Mesendoderm (in vitro differentiated cells): ENCODE measurements at regions not wholly inside any gene's neighbourhood (a gene's known extent, or its start where the extent isn't known, plus 50 kb on each side); places are given as distances from the start of the nearest gene placed in this dataset.

Experiments
- DNase-seq: peaks from one replicate; pipeline ENCODE4 v3.0.0; 2013
- H2AK5ac ChIP-seq: 2 replicates; pipeline ENCODE4 v1.6.1; 2013; ENCODE audit warnings: low read length, inconsistent platforms
- H2BK120ac ChIP-seq: 2 replicates; pipeline ENCODE4 v1.6.1; 2013; ENCODE audit warnings: low read depth, mild to moderate bottlenecking, low read length, moderate library complexity, mixed read lengths
- H2BK15ac ChIP-seq: replicated peaks from 2 replicates; pipeline ENCODE4 v1.6.1; 2013; ENCODE audit warnings: low read depth, mild to moderate bottlenecking, moderate library complexity
- H2BK5ac ChIP-seq: 2 replicates; pipeline ENCODE4 v1.6.1; 2013; ENCODE audit warnings: low read length, inconsistent platforms
- H3K18ac ChIP-seq: 2 replicates; pipeline ENCODE4 v1.6.1; 2013; ENCODE audit warnings: mild to moderate bottlenecking, low read length, mixed read lengths
- H3K23ac ChIP-seq: one replicate; pipeline ENCODE4 v1.6.1; 2013; ENCODE audit warnings: low read length
- H3K27ac ChIP-seq: 2 replicates; pipeline ENCODE4 v1.5.1; 2013; ENCODE audit warnings: low read depth, mild to moderate bottlenecking, inconsistent platforms, low read length, moderate library complexity
- H3K27me3 ChIP-seq: 2 replicates; pipeline ENCODE4 v1.6.1; 2013; ENCODE audit warnings: low read length, control low read depth, mild to moderate bottlenecking, inconsistent platforms; ENCODE audit not compliant: insufficient read depth, poor library complexity
- H3K36me3 ChIP-seq: 2 replicates; pipeline ENCODE4 v1.6.1; 2013; ENCODE audit warnings: low read length, inconsistent platforms; ENCODE audit not compliant: control insufficient read depth, insufficient read depth
- H3K4ac ChIP-seq: one replicate; pipeline ENCODE4 v1.6.1; 2013; ENCODE audit warnings: low read depth, mild to moderate bottlenecking, low read length, moderate library complexity
- H3K4me1 ChIP-seq: 2 replicates; pipeline ENCODE4 v1.6.1; 2013; ENCODE audit warnings: low read depth, low read length, inconsistent platforms; ENCODE audit not compliant: control insufficient read depth
- H3K4me2 ChIP-seq: 2 replicates; pipeline ENCODE4 v1.6.1; 2013; ENCODE audit warnings: low read length
- H3K4me3 ChIP-seq: 2 replicates; pipeline ENCODE4 v1.5.1; 2013; ENCODE audit warnings: mild to moderate bottlenecking, low read length
- H3K56ac ChIP-seq: one replicate; pipeline ENCODE4 v1.6.1; 2013; ENCODE audit warnings: low read length
- H3K79me1 ChIP-seq: 2 replicates; pipeline ENCODE4 v1.6.1; 2013; ENCODE audit warnings: low read length, inconsistent platforms
- H3K79me2 ChIP-seq: 2 replicates; pipeline ENCODE4 v1.6.1; 2013; ENCODE audit warnings: mild to moderate bottlenecking, low read length; ENCODE audit not compliant: control insufficient read depth, insufficient read depth
- H3K9ac ChIP-seq: 2 replicates; pipeline ENCODE4 v1.6.1; 2013; ENCODE audit warnings: low read length, inconsistent platforms
- H4K5ac ChIP-seq: one replicate; pipeline ENCODE4 v1.6.1; 2013; ENCODE audit warnings: low read length
- H4K8ac ChIP-seq: one replicate; pipeline ENCODE4 v1.6.1; 2013; ENCODE audit warnings: low read depth, mild to moderate bottlenecking, control low read depth, low read length, moderate library complexity
- WGBS: extraction: QIAGEN DNeasy Blood & Tissue Kit; methylation state at CpG from one replicate; pipeline ENCODE4 v1.1.7; 2013; ENCODE audit warnings: low lambda C conversion rate, missing lambda C conversion rate; ENCODE audit not compliant: insufficient coverage; ENCODE audit errors: extremely low coverage; 5-methylcytosine and 5-hydroxymethylcytosine counted together

- DNase-seq, result no peak
- no peak overlapping the region for H4K5ac ChIP-seq
- no peak overlapping the region for H3K4ac ChIP-seq
- no peak overlapping the region for H3K9ac ChIP-seq
- no peak overlapping the region for H3K23ac ChIP-seq
- no peak overlapping the region for H2BK15ac ChIP-seq
- no peak overlapping the region for H3K4me2 ChIP-seq
- no peak overlapping the region for H2AK5ac ChIP-seq
- WGBS, result no CpG with 5 or more reads among the region's 2 CpGs
- H3K27me3 ChIP-seq, result no peaks in the 10 kb centered on the region
- H4K8ac ChIP-seq, result no peak overlapping the region
- no peak overlapping the region for H3K27ac ChIP-seq
- H3K4me1 ChIP-seq, result no peaks in the 10 kb centered on the region
- no peak overlapping the region for H2BK5ac ChIP-seq
- no peak overlapping the region for H3K18ac ChIP-seq
- no peaks in the 10 kb centered on the region for H3K79me2 ChIP-seq
- H2BK120ac ChIP-seq, result no peak overlapping the region
- H3K79me1 ChIP-seq, result no peaks in the 10 kb centered on the region
- H3K56ac ChIP-seq, result no peak overlapping the region
- no peak overlapping the region for H3K4me3 ChIP-seq
- no peaks in the 10 kb centered on the region for H3K36me3 ChIP-seq
These were observed 50.7 kb upstream of the ARL15 start for GRCh38 chr5:54360925-54361662.
